Bronchial epithelial cell (primary cell): ENCODE measurements at regions not wholly inside any gene's neighbourhood (a gene's known extent, or its start where the extent isn't known, plus 50 kb on each side); places are given as distances from the start of the nearest gene placed in this dataset.

Source experiments
- DNase-seq: peaks from one replicate; pipeline ENCODE4 v3.0.0-alpha.2; 2010; ENCODE audit warnings: low read depth
- FAIRE-seq: peaks from 2 replicates; lab custom pipeline; 2011; peaks lifted over from hg19 to GRCh38; lab: Jason Lieb, UNC
- H3K27me3 ChIP-seq: 2 replicates; pipeline ENCODE4 v1.5.1; 2011; ENCODE audit warnings: low read length; ENCODE audit not compliant: control insufficient read depth, insufficient read depth
- H3K36me3 ChIP-seq: 2 replicates; pipeline ENCODE4 v1.5.1; 2011; ENCODE audit warnings: low read length; ENCODE audit not compliant: control insufficient read depth, insufficient read depth
- H3K4me3 ChIP-seq: 2 replicates; pipeline ENCODE4 v1.5.1; 2011; ENCODE audit warnings: mild to moderate bottlenecking, low read depth, low read length, control low read depth
- CTCF ChIP-seq: IDR thresholded peaks from 2 replicates; pipeline ENCODE4 v1.5.1; 2011; ENCODE audit warnings: mild to moderate bottlenecking, moderate library complexity, low read length, control low read depth, inconsistent platforms; ENCODE audit not compliant: insufficient read depth, severe bottlenecking

GRCh38 chr10:3652886-3653285 is 132.1 kb downstream of the KLF6 start:
- Histone ChIP-seq H3K4me3 (no peak overlapping the region), H3K36me3 (no peaks in the 10 kb centered on the region), H3K27me3 (no peaks in the 10 kb centered on the region)
- DNase-seq (no peak), FAIRE-seq (no peak)
- TF ChIP-seq CTCF = no peak

GRCh38 chr10:3651969-3652653 is 132.9 kb downstream of the KLF6 start:
- DNase-seq = no peak
- Histone ChIP-seq H3K36me3 (no peaks in the 10 kb centered on the region), H3K27me3 (no peaks in the 10 kb centered on the region), H3K4me3 (no peak overlapping the region)
- no peak for TF ChIP-seq CTCF
- peak; percentile 87 for FAIRE-seq

- no peaks in the 10 kb centered on the region for H3K36me3 ChIP-seq
- FAIRE-seq = peak; percentile 99
- no peaks in the 10 kb centered on the region for H3K27me3 ChIP-seq
- no peak overlapping the region for H3K4me3 ChIP-seq
- no peak for TF ChIP-seq CTCF
- DNase-seq = no peak
These were observed 136.4 kb downstream of the KLF6 start for GRCh38 chr10:3648576-3648975.

GRCh38 chr10:3648170-3648569 is 136.8 kb downstream of the KLF6 start:
- no peak for DNase-seq
- Histone ChIP-seq H3K36me3 (no peaks in the 10 kb centered on the region), H3K4me3 (no peak overlapping the region), H3K27me3 (no peaks in the 10 kb centered on the region)
- FAIRE-seq = no peak
- no peak for TF ChIP-seq CTCF

GRCh38 chr10:3647074-3647473 is 137.9 kb downstream of the KLF6 start:
- Histone ChIP-seq H3K4me3 (no peak overlapping the region), H3K27me3 (no peaks in the 10 kb centered on the region), H3K36me3 (no peaks in the 10 kb centered on the region)
- DNase-seq (no peak), FAIRE-seq (no peak)
- TF ChIP-seq CTCF = no peak

GRCh38 chr10:3645406-3645805 is 139.6 kb downstream of the KLF6 start:
- no peaks in the 10 kb centered on the region for H3K27me3 ChIP-seq
- no peak overlapping the region for H3K4me3 ChIP-seq
- DNase-seq (no peak), FAIRE-seq (no peak)
- TF ChIP-seq CTCF = no peak
- H3K36me3 ChIP-seq = no peaks in the 10 kb centered on the region
